HG03558 (cell line): ENCODE measurements at regions not wholly inside any gene's neighbourhood (a gene's known extent, or its start where the extent isn't known, plus 50 kb on each side); places are given as distances from the start of the nearest gene placed in this dataset.
A peak's percentile ranks its signal among the peaks of the same experiment; 100 is the strongest.

Experiments used
- ATAC-seq: cut with Tn5 transposase; IDR thresholded peaks from one replicate; pipeline ENCODE4 v1.9.1; 2021; ENCODE audit warnings: moderate number of reproducible peaks; ENCODE audit not compliant: unreplicated experiment; ENCODE audit errors: extremely low read depth

DNA sequence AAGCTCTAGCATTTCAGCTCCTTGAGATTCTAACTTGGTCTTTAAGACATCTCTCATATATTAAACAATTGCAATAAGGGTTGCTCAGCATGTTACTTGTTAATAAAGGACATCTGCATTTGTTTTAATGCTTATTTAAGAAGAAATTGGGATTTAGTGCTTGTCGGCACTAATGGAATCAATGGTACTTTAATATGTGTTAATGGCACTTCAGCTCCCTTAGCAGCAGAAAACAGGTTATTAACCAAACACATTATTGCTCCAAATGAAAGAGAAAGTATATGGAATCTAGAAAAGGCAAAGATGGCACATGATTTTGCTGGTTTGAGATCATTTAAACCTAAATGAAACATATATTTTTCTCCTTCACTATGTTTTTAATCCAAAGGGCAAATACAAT is 137.3 kb upstream of the GOLIM4 start:
- no peak for ATAC-seq

DNA sequence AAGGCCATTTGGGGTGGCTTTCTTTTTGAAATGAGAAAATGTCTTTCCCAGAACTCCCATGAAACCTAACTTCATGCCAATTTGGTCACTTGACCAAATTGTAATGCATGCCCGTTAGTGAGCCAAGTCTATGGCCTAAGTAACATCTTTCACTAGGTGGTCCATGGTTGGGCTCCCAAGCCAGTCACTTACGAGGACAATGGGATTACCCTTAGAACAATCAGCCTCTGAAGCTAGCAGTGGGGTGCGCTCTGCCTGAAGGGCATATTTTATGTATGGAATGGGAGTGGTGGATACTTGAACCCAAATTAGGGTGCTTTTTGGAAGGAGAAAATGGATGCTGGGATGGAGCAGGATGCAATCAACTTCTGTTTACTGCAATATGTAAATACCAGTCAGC is 127.4 kb upstream of the GOLIM4 start:
- no peak for ATAC-seq

- no peak for ATAC-seq
These were observed 124.8 kb upstream of the GOLIM4 start for GRCh38 chr3:168220556-168220955.

- no peak for ATAC-seq
These were observed 123.8 kb upstream of the GOLIM4 start for GRCh38 chr3:168219530-168219929.

DNA sequence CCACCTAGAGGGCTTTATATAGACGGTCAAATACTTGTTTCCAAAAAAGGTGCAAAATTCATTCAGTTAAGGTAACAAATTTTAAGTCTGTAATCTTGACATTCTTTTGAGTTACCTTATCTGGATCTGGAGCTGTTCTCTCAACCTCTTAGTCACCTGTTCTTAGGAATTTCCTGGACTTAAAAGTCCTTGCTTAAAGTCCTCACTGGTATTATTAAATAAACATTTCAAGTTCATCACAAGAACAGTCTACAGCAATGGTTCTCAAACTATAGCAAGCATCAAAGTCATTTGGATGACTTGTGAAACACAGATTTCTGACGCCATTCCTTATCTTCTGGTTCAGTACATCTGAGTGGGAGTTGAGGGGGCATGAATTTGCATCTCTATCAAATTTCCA is 122.9 kb upstream of the GOLIM4 start:
- no peak for ATAC-seq

- no peak for ATAC-seq
These were observed 121.1 kb upstream of the GOLIM4 start for GRCh38 chr3:168216851-168217250.

- peak; percentile 84 for ATAC-seq
These were observed 118.2 kb upstream of the GOLIM4 start for GRCh38 chr3:168213920-168214319.

DNA sequence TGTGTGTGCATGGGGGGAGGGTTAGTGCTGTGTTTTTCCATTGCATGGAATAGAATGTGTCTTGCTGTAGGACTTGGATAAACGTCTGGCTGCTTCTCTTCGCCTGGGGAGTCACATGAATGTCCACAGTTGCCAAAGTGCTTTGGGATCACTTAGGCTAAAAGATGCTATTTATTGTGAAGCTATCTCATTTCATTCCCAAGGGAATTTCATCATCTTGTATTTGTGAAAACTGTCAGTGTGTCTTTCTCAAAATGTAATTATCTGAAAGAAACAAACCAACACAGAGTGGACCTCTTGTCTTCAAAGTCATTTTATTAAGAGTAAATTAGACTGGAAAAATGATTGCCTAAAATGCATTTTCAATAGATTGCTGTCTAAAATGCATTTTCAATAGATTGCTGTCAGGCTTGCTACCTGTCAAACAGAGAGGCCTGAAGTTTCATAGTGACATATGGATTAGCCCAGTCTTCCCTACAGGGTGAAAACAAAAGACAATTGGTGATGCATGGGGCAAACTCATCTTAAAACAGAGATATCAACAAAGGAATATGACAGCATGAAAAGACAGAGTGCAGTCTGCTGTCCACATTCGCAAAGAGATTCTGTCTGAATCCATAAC is 117.1 kb upstream of the GOLIM4 start:
- no peak for ATAC-seq

DNA sequence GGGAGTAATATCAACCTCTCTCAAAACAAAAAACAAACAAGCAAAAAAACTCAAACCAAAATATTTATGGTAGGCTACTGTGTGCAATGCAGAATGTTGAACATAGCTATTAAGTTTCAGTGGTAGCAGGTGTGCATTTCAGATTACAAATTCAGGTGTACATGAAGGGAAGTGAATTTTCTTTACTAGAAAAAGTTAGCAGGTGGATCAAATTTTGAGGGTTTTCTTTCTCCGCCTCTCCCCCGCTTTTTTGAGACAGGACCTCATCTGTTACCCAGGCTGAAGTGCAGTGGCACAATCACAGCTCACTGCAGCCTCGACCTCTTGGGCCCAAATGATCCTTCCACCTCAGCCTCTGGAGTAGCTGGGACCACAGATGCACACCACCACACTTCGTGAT is 109.7 kb upstream of the GOLIM4 start:
- ATAC-seq, result no peak

GRCh38 chr3:168197162-168197561 is 101.4 kb upstream of the GOLIM4 start:
- ATAC-seq, result no peak

DNA sequence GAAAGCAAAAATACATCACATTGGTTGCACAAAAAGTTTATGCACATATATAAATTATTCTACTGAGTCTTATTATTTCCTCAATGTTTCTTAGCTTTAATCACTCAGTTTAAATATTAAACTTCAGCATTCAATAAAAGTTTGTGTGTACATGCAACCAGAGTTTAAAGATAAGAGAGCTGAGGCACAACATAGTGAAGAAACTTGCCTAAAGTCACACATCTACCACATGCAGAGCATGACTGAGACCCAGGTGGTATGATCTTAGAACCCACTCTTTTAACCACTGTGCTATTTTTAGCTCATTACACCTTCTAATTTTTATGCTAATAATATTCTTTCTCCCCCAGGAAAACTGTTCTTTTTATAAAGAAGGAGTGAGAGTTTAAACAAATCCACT is 96.1 kb upstream of the GOLIM4 start:
- ATAC-seq, result no peak

DNA sequence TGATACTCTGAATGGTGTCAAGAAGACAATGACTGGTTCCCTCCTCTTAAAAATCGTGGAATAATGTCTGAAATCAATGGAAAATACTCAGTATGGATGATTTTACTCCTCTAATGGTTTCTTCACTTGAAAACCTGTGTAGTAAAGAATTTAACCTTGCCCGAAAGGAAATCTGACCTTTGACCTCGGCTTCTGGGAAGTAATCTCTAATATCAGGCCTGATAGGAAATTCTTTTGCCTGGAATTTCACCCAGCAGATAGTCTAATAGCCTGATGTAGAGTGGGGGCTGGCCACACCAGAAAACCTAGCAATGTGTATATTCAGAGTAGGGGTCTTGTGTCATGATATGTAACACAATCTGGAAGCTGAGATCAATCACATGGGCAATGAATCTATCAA is 91.5 kb upstream of the GOLIM4 start:
- no peak for ATAC-seq

DNA sequence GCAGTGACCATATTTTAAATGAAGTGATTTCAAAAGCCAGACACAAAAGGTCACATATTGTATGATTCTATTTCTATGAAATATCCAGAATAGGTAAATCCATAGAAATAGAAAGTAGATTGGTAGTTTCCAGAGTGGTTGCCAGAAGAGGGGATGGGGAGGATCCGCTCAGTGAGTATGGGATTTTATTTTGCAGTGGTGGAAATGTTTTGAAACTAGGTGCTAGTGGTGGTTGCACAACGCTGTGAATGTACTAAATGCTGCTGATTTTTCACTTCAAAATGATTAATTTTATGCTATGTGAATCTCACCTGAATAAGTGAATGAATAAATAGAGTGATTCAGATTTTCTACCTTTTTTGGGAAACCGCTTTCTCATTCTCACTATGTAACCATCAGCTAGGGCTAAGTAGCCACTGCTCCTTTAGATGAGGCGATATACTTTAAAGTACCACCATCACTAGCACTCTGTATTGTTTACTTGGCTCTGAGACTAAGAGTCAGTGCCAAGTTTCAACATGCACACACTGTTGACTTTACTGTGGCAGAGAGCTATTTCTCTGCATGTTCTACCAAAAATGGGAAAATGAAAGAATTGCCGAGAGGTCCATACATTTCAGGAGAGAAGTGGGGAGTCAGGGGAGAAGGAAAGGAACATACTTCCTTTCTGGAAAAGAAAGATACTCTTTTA is 90.7 kb upstream of the GOLIM4 start:
- ATAC-seq, result no peak

- no peak for ATAC-seq
These were observed 88.0 kb upstream of the GOLIM4 start for GRCh38 chr3:168183774-168184173.

DNA sequence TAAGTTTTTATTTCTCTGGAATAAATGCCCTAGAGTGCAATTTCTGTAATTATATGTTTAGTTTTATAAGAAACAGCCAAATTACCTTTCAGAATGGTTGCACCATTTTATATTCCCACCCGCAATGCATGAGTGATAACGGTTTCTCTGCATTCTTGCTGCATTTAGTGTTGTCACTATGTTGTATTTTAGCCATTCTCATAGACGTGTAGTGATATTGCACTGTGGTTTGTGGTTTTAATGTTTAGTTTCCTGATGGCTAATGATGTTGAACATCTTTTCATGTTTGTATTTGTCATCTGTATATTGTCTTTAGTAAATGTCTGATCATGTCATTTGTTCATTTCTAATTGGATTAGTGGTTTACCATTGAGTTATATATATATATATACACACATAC is 73.0 kb upstream of the GOLIM4 start:
- ATAC-seq, result no peak

DNA sequence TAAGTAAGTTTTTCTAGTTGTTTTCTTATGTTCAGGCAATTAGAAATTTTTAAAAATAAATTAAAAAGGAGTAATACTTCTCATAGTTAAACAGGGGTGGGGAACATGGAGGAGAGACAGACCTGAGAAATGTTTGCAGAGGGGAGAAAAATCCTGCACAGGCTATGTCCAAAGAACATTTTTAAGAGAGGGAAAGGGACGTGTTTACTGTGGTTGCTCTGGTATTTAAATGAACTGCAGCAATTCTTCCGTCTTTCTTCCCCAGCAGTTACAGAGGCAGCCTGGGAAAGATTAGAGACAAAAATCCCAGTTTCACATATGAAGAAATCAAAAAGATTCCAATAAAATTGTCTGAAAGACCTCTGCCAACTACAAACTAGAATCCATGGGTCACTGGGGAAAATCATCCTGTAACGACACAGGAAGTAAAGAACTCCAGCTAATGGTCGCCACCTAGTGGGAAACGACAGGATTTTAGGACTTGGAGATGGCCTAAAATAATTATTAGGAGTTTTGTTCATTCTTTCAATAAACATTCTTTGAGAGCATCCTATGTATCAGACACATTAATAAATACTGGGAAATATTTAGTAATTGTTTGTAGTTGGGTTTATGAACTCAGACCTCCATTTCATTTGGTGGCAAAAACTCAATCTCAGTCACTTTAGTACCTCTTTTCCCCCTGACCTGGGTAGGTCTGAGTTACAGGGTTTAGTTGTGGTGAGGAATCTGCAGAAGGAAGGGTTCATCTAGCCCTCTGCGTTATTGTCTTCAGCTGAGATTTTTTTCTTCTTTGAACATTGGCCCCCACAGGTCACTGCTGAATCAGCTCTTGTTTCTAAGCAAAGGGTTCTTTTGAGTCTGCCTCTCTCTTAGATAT is 69.9 kb upstream of the GOLIM4 start:
- ATAC-seq, result peak; percentile 49

GRCh38 chr3:168162172-168162571 is 66.4 kb upstream of the GOLIM4 start:
- ATAC-seq, result no peak

- ATAC-seq, result no peak
These were observed 66.0 kb upstream of the GOLIM4 start for GRCh38 chr3:168161696-168162095.

GRCh38 chr3:168157903-168158302 is 62.2 kb upstream of the GOLIM4 start:
- ATAC-seq, result no peak

DNA sequence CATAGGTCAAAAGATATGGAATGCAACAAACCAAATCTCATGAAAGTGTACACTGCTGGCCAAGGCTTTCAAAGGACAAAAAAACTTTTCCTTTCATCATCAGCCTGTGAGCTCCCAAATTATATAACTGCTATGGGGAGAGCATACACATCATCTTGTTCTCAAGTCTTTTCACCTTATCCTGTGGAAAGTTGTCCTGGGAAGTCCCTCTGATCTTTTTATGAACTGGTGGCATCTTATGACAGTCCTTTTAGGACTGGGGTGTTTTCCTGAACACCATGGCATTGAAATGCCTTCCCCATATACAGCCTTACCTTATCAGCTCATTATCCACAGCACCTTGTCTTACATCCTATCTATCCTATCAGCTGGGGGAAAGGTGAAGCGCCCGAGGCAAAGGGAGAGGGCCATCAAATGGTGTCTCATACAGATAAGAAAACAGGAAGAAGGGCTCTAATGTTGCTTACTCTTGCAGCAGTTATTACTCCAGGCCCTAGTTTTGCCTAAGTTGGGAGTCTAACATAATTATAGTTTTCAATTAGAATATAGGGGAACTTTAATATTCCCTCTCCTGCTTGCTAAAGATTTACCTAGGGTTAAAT is 61.5 kb upstream of the GOLIM4 start:
- ATAC-seq, result no peak

GRCh38 chr3:168156479-168156878 is 60.8 kb upstream of the GOLIM4 start:
- ATAC-seq, result no peak
